ENCODE measurements at regions not wholly inside any gene's neighbourhood (a gene's known extent, or its start where the extent isn't known, plus 50 kb on each side); places are given as distances from the start of the nearest gene placed in this dataset.
A peak's percentile ranks its signal among the peaks of the same experiment; 100 is the strongest.

DNA sequence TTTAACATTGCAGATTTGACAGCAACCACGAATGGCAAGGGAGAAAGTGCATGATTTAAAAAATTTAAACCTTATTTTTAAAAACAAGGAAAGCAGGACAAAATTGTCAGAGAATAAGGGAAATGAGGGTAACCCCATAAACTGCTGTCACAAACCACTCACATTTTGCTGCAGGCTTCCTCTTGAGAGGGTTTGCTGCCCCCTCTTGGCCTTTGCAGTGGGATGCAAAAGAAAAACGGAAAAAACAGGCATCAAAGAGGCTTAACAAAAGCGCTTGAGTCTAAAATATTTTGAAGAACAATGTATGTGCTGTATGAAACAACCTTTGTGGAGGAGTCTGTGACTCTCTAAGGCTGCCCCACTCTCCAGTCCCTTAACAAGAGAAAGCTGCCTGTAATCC is 91.6 kb downstream of the TMX3 start:
- DNase-seq (ENCODE audit: low read depth), result peak; percentile 3

DNA sequence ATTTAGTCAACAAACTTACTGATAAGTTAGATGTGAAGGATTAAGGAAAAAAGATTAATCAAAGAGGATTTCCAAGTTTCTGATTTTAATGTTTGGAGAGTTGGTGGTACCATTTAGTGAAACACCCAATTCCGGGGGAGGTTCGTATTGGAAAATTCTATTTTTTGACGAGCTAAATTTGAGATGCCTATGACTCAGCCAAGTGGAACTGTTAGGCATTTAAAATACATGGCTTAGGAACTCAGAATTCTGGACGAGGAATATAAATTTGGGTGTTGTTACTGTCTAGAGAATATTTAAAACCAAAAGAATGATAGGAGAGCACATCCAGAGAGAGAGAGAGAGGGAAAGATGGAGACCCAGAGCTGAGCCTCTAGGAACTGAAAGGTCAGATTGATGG is 103.6 kb downstream of the TMX3 start:
- no peak for DNase-seq (ENCODE audit: low read depth)

DNA sequence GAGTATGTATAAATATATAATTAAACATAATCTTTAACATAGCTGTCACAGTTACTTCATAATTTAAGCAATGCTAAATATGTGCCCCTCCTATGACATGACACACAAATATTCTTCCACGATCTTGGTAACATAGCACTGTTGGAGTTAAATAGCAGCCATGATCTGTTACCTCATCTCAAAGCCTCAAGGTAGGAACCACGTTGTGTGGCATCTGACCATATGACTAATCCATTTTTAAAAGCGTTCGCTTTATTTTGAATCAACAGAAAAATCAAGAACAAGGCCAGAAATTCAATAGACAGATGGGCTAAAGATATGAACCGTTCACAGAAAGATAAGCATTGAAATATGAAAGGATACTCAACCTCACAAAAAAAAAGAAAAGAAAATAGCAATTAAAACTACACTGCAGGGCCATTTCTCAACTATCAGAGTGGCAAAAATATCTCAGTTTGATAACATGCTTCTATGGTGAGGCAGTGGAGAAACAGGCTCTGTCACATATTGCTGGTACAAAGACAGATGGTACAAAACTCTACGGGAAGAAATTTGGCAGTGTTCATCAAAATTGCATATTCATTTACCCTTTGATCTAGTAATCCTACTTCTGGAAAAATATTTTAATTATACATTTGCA is 105.9 kb downstream of the TMX3 start:
- DNase-seq (ENCODE audit: low read depth), result no peak

DNA sequence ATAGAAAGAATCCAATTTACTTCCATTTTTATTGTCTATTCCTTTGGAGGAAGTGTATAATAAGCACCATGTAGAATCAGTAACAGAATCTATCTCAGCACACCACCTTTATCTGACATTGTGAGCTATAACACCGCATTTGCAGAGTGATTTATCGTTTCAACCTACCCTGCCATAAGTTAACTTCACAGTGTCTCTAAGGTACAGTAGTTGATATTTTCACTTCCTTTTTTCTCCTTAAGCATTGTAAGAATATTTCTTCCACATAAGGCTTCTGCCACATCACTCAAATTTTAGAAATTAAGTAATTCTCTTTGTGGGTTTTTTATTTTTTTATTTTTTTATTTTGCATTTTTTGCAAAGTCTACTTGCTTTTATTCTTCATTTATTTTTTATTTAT is 107.1 kb downstream of the TMX3 start:
- no peak for DNase-seq (ENCODE audit: low read depth)

DNA sequence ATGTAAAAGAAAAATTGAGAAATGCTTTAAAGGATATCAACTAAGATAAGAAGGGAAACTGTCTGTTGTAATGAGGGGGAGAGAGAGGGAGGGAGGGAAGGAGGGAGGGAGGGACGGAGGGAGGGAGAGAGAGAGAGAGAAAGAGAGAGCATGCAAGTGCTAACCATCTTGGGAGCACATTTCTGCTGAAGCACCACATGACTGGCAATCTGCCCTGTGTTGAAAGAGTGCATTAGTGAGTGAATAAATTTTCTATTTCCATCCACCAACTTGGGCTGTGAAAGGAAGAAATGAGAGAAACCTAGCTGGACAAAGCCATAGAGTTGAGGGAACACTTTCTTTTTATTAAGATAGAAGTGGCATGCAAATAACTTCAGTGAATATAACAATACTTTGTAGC is 110.7 kb downstream of the TMX3 start:
- no peak for DNase-seq (ENCODE audit: low read depth)

DNA sequence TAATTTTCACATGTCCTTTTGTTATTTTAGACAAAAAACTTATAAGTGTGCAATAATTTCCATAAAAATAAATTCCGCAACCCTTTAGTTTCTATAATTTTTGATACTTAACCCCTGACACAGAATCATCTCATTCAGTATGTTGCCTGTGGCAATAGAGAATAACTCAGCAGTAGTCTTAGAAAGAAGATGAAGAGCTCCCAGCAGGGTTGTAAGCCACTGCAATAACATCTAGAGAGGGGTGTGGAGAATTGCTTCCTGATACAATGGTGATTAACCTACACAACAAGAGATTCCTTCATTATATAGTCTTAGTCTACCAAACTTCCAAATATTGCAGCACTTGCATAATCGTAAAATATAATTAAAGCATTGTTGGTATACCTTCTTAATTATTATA is 118.9 kb downstream of the TMX3 start:
- DNase-seq (ENCODE audit: low read depth), result no peak

DNA sequence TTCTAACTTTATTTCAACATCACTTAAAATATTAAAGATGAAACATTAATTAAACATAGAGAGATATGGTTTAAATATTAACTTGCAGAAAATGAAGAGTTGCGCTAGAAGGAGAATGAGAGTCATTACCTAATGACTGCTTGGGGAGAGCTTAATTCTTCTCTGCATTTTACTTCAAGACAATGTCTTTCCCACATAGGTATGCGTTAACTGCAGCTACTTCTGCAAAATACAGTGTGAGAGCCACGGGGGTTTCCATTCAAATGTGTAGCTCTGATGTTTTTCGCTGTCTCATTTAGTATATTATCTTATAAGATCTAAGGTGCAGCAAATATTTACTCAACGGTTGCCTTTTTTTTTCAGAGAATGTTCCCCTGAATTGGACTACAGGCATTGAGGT is 126.7 kb downstream of the TMX3 start:
- DNase-seq (ENCODE audit: low read depth), result no peak

DNA sequence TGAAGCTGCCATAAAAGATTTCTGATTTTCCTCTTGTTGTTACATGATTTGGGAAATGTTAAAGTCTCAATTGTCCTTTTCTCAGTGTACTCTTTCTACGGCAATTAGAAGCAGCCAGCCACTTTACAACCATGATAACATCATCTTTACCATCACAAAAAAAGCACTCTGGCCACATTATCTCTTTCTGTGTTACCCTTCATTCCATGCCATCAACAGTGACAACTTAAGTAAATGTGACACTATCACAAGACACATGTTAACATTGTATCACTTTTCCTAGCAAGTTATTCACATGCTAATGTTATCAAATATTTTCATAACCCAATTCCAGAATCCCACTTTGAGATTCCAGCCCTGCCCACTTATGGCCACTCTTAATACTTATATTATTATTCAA is 131.2 kb downstream of the TMX3 start:
- no peak for DNase-seq (ENCODE audit: low read depth)

DNA sequence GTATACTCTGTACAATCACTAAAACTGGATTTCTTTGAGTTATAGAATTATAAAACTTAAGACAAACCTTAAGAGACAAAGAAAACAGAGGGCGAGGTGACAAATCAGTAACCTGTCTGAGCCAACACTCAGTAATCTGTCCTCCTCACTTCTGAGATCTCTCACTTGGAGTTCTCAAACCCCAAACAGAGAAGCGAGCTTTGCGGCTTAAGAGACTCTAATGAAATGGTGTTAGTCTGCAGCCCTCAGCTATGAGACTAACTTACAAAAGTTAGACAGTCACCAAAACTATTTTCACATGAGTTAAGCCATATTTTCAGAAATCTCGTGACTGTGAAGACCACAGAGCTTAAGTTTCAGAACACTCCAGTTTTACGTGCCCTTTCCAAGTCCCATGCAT is 140.6 kb downstream of the TMX3 start:
- no peak for DNase-seq (ENCODE audit: low read depth)

DNA sequence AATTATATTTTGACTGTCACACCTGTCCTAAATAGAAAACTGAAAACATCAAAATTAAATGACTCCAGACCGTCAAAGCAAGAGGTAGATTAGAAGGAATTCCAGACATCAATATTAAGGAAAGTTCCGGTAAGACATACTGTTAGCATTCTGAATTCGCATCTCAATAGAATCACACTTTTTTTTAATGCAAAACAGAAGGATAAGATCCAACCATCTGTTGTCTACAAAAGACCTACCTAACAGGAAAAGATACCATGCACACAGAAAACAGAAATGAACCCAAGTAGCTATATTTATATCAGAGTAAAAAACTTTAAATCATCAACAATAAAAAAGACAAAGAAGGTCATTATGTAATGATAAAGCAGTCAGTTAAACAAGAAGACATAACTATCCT is 145.0 kb downstream of the TMX3 start:
- DNase-seq (ENCODE audit: low read depth), result no peak

DNA sequence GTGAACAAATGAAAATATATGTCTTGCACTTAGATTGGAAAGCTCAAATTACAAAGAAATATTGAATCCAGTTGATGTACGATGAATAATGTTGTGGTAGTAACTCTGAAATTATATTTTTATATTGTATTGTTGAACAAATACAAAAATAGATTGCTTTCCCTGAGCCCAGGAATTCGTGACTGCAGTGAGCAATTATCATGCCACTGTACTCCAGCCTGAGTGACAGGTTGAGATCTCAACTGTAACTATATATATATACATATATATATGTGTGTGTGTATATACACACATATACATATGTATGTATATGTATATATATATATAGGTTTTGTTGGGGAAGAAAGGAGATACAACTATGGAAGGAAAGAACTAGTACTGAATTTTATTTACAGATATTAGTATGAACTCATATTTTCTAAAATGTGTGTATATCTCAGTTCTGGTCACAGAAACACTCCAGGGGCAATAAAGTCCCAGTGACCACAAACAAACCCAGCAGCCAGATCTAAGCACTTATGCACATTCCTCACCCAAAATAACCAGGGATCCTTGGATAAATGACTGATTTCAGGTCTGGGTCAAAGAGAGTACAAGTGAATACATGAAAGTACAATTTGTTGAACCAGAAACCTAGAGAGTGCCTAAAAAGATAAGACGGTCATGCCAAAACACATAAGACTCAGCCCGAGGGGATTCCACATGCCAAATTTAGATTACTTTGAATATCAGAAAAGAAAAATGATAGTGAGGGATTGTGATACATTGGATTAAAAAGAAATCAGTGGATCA is 146.3 kb downstream of the TMX3 start:
- DNase-seq (ENCODE audit: low read depth), result no peak

DNA sequence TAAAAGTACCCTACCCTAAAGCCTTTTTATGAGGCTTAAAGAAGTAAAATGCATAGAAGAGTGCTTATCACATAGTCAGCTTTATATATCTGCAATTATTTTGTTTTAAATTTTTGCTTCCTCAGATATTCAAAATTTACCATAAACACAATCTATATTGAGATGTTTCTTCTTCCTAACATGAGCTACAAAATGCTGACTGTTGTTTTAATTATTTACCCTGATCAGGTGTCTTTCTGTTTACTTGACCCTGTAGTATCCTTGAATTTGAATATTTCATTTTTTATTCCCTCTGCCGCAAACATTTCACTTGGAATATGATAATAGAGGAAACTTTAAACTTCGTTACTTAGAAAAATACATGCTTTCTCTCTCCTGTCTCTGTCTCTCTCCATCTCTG is 147.9 kb downstream of the TMX3 start:
- DNase-seq (ENCODE audit: low read depth), result no peak

DNA sequence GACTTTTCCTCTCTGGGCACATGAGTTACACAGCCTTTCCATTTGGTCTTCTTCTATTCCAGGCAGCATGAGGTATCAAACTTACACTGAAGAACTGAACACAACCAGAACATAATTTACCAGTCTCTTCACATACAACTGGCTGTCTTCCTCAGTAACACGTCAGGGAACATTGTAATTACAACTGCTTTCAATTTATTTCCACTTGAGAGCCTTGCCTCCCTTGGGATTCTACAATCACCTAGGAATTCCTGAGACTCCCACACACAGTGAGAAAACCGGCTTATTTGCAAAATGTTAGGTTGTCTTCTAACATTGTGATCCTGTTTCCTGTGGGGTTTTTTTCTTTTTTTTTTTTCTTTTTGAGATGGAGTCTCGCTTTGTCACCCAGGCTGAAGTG is 149.9 kb downstream of the TMX3 start:
- DNase-seq (ENCODE audit: low read depth), result no peak

DNA sequence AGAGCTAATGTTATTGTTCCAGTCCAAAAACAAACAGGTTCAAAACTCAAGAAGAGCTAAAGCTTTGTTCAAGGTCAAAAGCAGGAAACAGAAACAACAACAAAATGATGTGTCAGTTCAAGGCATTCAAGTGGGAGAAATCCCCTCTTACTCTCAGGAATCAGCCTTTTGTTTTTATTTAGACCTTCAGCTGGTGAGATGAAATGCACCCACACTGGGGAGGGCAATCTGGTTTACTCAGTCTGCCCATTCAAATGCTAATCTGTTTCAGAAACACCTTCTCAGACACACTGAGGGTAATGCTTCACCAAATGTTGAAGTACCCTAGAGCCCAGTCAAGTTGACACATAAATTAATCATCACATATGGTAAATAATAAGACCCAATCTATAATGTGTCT is 150.6 kb downstream of the TMX3 start:
- no peak for DNase-seq (ENCODE audit: low read depth)

DNA sequence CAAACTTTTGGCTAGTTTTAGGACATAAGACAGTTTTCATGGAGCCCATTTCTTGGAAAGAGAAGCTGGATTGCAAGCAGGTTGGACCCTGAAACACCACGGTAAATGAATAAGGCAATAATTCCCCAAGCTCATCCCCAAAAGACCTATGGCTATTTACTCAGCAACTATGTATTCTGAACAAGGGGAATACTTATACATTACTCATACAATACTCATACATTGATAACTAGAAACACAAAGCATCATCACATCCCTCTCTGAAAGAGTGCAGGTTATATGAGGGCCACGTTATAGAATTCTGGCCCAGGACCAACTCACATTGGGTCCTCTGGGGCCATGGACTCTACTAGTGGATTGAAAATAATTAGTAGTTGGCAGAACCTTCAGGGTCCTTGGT is 154.8 kb downstream of the TMX3 start:
- DNase-seq (ENCODE audit: low read depth), result no peak

DNA sequence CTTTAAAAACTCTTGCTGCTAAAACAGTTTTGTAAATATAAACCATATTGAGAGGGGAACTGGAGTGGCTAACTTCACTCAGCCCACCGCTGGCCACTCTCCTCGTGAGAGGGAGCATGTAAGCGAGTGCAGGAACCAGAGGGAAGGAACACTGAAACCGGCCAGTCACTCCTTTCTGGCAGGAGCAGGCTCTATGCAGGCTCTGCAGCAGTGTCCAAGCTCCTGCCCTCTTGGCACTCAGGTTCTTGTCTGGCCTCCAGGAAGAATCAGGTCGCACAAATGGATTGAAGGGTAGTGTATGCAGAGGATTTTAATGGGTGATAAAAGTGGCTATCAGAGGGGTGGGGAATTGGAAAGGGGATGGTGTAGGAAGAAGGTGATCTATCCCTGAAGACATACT is 157.7 kb downstream of the TMX3 start:
- DNase-seq (ENCODE audit: low read depth), result no peak

DNA sequence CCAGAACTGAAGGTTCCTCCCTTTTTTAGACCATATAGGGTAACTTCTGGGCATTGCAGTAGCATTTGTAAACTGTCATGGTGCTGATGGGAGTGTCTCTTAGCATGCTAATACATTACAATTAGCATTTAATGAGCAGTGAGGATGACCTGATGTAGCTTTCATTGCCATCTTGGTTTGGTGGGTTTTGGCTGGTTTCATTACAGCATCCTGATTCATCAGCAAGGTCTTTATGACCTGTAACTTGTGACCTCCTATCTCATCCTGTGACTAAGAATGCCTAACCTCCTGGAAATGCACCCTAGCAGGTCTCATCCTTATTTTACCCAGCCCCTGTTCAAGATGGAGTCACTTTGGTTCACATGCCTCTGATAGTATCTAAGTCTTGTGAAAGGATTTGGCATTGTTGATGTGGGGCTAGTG is 159.0 kb downstream of the TMX3 start:
- DNase-seq (ENCODE audit: low read depth), result no peak

DNA sequence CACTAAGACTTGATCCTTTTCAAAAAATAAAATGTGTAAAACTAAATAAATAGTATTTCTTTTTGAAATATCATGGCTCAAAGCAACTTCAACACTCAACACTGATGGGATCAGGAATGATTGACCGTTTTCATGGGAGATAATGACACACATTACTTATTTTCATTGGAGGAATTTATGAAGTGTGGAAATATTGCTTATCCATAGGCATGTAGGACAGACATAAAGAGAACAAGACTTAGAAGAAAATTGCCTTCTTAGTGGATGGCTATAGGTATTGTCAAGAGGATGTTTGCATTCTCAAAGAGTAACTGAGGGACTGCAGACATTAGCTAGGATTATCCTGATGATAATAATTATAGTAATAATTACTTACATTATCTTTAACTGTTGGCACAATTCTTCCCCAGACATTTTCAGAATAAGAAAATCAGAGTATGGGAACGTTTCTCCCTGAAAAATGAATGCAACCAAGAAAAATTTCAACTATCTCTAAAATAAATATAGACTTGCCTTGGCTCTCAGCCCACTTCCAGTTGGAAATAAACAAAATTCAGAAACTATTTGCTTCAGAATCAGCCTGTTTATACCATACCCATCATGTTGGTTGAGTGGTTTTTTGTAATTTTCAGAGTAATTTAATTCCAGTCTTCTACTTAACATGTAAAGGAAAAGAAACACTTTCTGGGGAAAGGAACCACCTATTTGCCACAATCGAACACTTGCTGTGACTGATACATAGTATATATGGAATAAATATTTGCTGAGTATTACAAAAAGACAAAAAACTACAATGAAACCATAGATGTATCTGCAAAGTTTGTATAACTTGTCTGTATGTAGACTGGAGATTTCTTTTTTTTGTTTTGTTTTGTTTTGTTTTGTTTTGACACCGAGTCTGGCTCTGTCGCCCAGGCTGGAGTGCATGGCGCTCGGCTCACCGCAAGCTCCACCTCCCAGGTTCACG is 165.7 kb downstream of the TMX3 start:
- no peak for DNase-seq (ENCODE audit: low read depth)

DNA sequence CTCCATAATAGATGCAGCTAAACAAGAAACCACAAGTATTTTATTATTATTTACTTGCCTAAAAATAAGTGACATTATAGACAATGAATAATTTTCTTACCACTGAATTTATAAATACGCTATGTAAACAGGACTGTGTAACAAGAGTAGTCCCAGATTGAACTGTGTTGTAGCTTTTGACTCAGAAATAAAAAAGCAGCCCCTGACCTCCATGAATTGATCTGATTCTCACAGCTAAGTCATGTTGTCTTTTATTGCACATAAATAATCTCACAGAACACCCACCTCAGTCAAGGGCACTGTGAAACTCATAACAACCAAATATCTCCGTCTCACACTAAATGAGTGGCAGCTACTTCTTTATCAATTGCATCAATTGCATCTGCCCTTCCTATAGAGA is 171.6 kb downstream of the TMX3 start:
- DNase-seq (ENCODE audit: low read depth), result no peak

DNA sequence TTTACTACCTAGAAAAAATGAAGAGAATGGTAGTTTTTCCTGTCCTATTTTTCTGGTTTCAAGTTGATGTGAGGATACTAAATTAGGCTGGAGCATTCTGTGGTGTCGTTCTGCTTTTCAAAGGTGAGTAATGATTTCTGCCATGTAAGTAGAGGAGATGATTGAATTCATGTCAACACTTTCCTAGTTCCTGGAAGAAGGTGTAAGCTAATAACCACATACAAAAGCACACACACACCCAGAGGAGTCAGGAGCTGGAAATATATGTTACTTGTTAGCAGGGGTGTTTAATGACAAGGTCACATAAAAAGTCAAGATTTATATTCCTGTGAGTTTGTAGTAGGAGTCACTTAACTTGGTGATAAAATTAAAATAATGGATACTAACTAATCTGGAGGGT is 172.1 kb downstream of the TMX3 start:
- no peak for DNase-seq (ENCODE audit: low read depth)

DNA sequence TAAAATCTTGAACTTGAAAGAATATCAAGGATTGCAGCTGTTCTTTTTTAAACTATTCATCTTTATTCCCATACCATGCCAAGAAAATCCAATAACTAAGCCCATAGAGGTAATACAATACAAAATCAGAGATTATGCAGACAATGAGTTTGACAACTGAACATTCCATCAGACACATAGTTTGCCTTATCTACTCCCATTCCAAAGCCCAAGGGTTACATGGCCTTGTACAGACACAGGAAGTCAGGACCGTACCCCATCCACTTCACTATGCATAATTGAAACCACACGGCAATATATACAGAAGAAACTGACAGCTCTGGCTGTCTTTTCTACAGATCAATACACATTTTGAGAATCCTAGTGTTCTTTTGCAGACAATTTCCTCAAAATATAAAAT is 181.3 kb downstream of the TMX3 start:
- no peak for DNase-seq (ENCODE audit: low read depth)

DNA sequence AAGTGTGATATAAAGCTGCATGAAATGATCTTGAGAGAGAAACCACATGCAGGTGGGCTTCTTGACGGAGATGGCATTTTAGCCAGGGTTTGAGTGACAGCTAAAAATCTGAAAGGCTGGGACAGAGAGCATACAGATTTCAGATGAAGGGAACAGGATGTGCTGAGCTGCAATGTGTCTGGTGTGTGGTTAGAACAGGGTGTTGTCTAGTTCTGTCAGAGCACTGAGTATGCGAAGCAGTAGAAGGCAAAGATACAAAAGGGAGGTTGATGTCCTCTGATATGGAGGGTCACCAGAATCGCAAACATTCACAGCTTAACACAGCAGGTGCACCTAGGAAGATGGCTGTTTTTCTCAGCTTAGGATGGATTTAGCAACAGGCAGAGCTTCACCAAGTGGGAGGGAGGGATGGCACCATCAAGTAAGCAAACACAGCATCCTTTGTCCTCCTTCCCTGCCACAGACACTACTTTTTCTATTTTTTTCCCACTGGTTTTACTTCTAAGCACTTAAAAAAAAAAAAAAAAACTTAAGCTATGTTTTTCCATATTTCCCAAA is 182.5 kb downstream of the TMX3 start:
- DNase-seq (ENCODE audit: low read depth), result no peak

DNA sequence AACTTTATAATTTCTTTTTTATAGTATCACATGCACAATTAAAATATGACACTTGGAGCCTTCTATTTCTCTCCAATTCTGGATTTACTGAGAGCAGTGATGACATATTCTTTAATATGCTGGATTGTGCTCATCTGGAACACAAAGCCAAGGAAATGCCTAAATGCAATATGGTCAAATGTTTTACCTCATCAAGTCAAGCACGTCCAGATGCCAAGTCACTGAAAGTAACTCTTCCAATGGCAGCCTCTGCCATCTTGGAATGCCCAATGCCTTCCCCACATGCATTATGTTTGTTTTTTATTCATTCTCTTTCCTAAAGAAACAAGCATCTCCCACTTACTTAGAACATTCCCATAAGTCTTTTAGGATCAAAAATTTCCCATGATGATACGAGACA is 189.8 kb downstream of the TMX3 start:
- no peak for DNase-seq (ENCODE audit: low read depth)
